ENCODE measurements at regions not wholly inside any gene's neighbourhood (a gene's known extent, or its start where the extent isn't known, plus 50 kb on each side); places are given as distances from the start of the nearest gene placed in this dataset.

GRCh38 chr2:133736674-133737073, 168.4 kb upstream of the NCKAP5 start:
- no peak for TF ChIP-seq EZH2phosphoT487 (IDR thresholded peaks at IDR 0.05; ENCODE audit: borderline replicate concordance, low read depth, low read length)
- no peak for TF ChIP-seq CTCF (conservative IDR thresholded peaks at IDR 0.05; ENCODE audit: low read length)
- H3K36me3 ChIP-seq (ENCODE audit: insufficient read depth, low read length), result no peaks in the 10 kb centered on the region
- POLR2A ChIA-PET, result no interaction called here

GRCh38 chr2:133737242-133737993, 169.2 kb upstream of the NCKAP5 start:
- no TSS peak for BruUV-seq (replicated peaks)
- H3K36me3 ChIP-seq (ENCODE audit: insufficient read depth, low read length), result no peaks in the 10 kb centered on the region
- no peak for DNase-seq (ENCODE audit: low spot score)
- POLR2A ChIA-PET, result no interaction called here
- H3K79me2 ChIP-seq (ENCODE audit: insufficient read depth, low read depth, low read length), result no peaks in the 10 kb centered on the region
- intact Hi-C loops (cut with micrococcal nuclease; ENCODE audit: unreplicated experiment), result no loop called here
- CTCF ChIA-PET (ENCODE audit: unreplicated experiment), result no interaction called here
- H3K9me2 ChIP-seq (ENCODE audit: insufficient read depth, low read length), result no peaks in the 10 kb centered on the region
- TF ChIP-seq CTCF (conservative IDR thresholded peaks at IDR 0.05; ENCODE audit: low read length) (no peak), EZH2phosphoT487 (IDR thresholded peaks at IDR 0.05; ENCODE audit: borderline replicate concordance, low read depth, low read length) (no peak)
- H3K4me2 ChIP-seq (ENCODE audit: low read length), result no peak overlapping the region
- no peaks in the 10 kb centered on the region for H3K4me1 ChIP-seq (ENCODE audit: insufficient read depth, low read length, poor library complexity, severe bottlenecking)
- H3K4me3 ChIP-seq (ENCODE audit: low read depth, low read length, poor library complexity, severe bottlenecking), result no peak overlapping the region
- H3K9me3 ChIP-seq (ENCODE audit: low read length), result no peaks in the 10 kb centered on the region
- no peak overlapping the region for H2AFZ ChIP-seq (ENCODE audit: low read length)
- H4K20me1 ChIP-seq (ENCODE audit: insufficient read depth, low read length), result no peaks in the 10 kb centered on the region
- no peak overlapping the region for H3K27ac ChIP-seq (ENCODE audit: low read depth, low read length, poor library complexity, severe bottlenecking)

More at GRCh38 chr2:133736674-133737073, 168.4 kb upstream of the NCKAP5 start:
- H3K4me3 ChIP-seq (ENCODE audit: low read depth, low read length, poor library complexity, severe bottlenecking), result no peak overlapping the region
- H3K4me1 ChIP-seq (ENCODE audit: insufficient read depth, low read length, poor library complexity, severe bottlenecking), result no peaks in the 10 kb centered on the region
- no peaks in the 10 kb centered on the region for H3K9me2 ChIP-seq (ENCODE audit: insufficient read depth, low read length)
- CTCF ChIA-PET (ENCODE audit: unreplicated experiment), result no interaction called here
- H3K4me2 ChIP-seq (ENCODE audit: low read length), result no peak overlapping the region
- H4K20me1 ChIP-seq (ENCODE audit: insufficient read depth, low read length), result no peaks in the 10 kb centered on the region
- no peaks in the 10 kb centered on the region for H3K9me3 ChIP-seq (ENCODE audit: low read length)
- intact Hi-C loops (cut with micrococcal nuclease; ENCODE audit: unreplicated experiment), result no loop called here
- no peaks in the 10 kb centered on the region for H3K79me2 ChIP-seq (ENCODE audit: insufficient read depth, low read depth, low read length)
- no peak for DNase-seq (ENCODE audit: low spot score)
- H2AFZ ChIP-seq (ENCODE audit: low read length), result no peak overlapping the region
- H3K27ac ChIP-seq (ENCODE audit: low read depth, low read length, poor library complexity, severe bottlenecking), result no peak overlapping the region
- no TSS peak for BruUV-seq (replicated peaks)

- intact Hi-C loops (cut with micrococcal nuclease; ENCODE audit: unreplicated experiment), result no loop called here
- H3K4me1 ChIP-seq (ENCODE audit: insufficient read depth, low read length, poor library complexity, severe bottlenecking), result no peaks in the 10 kb centered on the region
- H3K4me2 ChIP-seq (ENCODE audit: low read length), result no peak overlapping the region
- CTCF ChIA-PET (ENCODE audit: unreplicated experiment), result no interaction called here
- TF ChIP-seq EZH2phosphoT487 (IDR thresholded peaks at IDR 0.05; ENCODE audit: borderline replicate concordance, low read depth, low read length), result no peak
- no peak for TF ChIP-seq CTCF (conservative IDR thresholded peaks at IDR 0.05; ENCODE audit: low read length)
- no peak for DNase-seq (ENCODE audit: low spot score)
- H4K20me1 ChIP-seq (ENCODE audit: insufficient read depth, low read length), result no peaks in the 10 kb centered on the region
- no peaks in the 10 kb centered on the region for H3K9me2 ChIP-seq (ENCODE audit: insufficient read depth, low read length)
- H3K4me3 ChIP-seq (ENCODE audit: low read depth, low read length, poor library complexity, severe bottlenecking), result no peak overlapping the region
- H2AFZ ChIP-seq (ENCODE audit: low read length), result no peak overlapping the region
- no peaks in the 10 kb centered on the region for H3K36me3 ChIP-seq (ENCODE audit: insufficient read depth, low read length)
- BruUV-seq (replicated peaks), result no TSS peak
- no peak overlapping the region for H3K27ac ChIP-seq (ENCODE audit: low read depth, low read length, poor library complexity, severe bottlenecking)
- POLR2A ChIA-PET, result no interaction called here
- H3K79me2 ChIP-seq (ENCODE audit: insufficient read depth, low read depth, low read length), result no peaks in the 10 kb centered on the region
- H3K9me3 ChIP-seq (ENCODE audit: low read length), result no peaks in the 10 kb centered on the region
Observed at GRCh38 chr2:133739039-133739438, 170.8 kb upstream of the NCKAP5 start.
